ENCODE measurements at regions not wholly inside any gene's neighbourhood (a gene's known extent, or its start where the extent isn't known, plus 50 kb on each side); places are given as distances from the start of the nearest gene placed in this dataset.

DNA sequence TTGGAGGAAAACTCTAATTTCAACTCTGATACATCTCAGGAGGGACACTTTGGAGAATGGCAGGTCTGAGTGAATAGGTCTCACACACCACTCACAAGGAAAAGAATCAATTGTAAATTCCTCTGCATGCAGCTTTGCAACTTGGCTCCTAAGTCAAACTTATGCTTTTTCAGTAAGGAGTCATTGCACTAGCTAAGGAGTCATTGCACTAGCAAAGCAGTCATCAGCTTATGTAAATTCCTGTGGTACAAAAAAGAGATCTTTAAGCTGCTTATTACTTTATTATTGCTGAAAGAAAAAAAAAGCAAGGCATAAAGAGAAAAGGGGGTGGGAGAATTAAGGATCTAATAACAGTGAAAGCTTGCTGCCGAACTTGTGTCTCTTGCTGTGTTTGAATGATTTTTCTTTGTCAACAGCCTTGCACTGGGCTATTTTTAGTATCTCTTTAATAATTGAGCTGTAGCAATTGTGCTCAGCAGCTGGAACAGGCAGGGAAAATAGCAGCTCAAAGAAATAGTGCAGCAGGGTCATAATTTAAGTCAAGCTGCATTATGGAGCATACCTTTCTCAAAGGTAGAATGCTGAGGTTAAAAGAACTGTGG is 154.3 kb upstream of the ARPP21 start:
- DNase-seq: no peak
- Histone ChIP-seq H3K9me3 (no peaks in the 10 kb centered on the region), H3K4me1 (no peaks in the 10 kb centered on the region), H3K4me3 (no peak overlapping the region), H3K27me3 (no peaks in the 10 kb centered on the region), H3K36me3 (no peaks in the 10 kb centered on the region), H3K27ac (no peak overlapping the region)
- intact Hi-C loops (cut with DNase I): no loop called here
- WGBS, 2 donors: 38 to 52% methylated on average over 1 of the region's 1 CpG
- TF ChIP-seq, protein P1, sequence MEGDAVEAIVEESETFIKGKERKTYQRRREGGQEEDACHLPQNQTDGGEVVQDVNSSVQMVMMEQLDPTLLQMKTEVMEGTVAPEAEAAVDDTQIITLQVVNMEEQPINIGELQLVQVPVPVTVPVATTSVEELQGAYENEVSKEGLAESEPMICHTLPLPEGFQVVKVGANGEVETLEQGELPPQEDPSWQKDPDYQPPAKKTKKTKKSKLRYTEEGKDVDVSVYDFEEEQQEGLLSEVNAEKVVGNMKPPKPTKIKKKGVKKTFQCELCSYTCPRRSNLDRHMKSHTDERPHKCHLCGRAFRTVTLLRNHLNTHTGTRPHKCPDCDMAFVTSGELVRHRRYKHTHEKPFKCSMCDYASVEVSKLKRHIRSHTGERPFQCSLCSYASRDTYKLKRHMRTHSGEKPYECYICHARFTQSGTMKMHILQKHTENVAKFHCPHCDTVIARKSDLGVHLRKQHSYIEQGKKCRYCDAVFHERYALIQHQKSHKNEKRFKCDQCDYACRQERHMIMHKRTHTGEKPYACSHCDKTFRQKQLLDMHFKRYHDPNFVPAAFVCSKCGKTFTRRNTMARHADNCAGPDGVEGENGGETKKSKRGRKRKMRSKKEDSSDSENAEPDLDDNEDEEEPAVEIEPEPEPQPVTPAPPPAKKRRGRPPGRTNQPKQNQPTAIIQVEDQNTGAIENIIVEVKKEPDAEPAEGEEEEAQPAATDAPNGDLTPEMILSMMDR (IDR thresholded peaks at IDR 0.05): no peak
- TF ChIP-seq POLR2A (IDR thresholded peaks at IDR 0.05): no peak

DNA sequence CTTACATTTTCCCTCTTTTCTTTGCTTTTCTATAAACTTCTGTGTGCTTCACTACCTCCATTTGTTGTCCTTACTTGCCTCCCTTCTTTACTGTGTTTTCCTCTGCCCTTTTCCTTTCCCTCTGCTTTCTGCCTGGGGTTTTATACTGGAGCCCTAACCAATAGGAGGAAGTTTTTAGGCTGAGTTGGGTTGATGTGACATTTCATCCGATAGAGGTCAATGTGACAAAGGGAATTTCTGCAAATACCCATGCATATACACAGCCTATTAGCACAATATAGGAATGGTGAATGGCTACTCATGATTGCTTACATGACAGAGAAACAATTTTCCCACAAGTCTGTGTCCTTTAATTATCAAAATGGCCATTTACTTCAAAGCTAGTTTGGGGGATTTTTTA is 153.0 kb upstream of the ARPP21 start:
- no peak for TF ChIP-seq POLR2A (IDR thresholded peaks at IDR 0.05)
- TF ChIP-seq, protein P1 (IDR thresholded peaks at IDR 0.05): no peak
- 25 to 38% methylated on average over 1 of the region's 1 CpG for WGBS, 2 donors
- DNase-seq: no peak
- Histone ChIP-seq H3K9me3 (no peaks in the 10 kb centered on the region), H3K27me3 (no peaks in the 10 kb centered on the region), H3K4me1 (no peaks in the 10 kb centered on the region), H3K36me3 (no peaks in the 10 kb centered on the region), H3K4me3 (no peak overlapping the region), H3K27ac (no peak overlapping the region)
- intact Hi-C loops (cut with DNase I): no loop called here

DNA sequence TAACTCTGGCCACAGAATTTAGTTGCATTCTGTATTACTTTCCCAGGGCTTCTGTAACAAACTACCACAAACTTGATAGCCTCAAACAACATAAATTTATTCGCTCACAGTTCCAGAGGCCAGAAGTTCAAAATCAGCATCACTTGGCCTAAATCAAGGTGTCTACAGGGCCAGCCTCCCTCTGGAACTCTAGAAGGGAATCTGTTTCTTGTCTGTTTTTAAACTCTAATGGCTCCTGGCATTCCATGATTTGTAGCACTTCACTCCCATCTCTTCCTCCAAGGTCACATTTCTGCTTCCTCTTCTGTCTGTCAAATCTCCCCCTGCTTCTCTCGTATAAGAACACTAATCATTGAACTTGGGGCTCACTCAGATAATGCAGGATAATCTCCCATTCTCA is 151.9 kb upstream of the ARPP21 start:
- no peaks in the 10 kb centered on the region for H3K36me3 ChIP-seq
- H3K27me3 ChIP-seq: no peaks in the 10 kb centered on the region
- no peak overlapping the region for H3K27ac ChIP-seq
- TF ChIP-seq, protein P1 (IDR thresholded peaks at IDR 0.05): no peak
- no peak for TF ChIP-seq POLR2A (IDR thresholded peaks at IDR 0.05)
- H3K4me3 ChIP-seq: no peak overlapping the region
- no peaks in the 10 kb centered on the region for H3K9me3 ChIP-seq
- 56 to 73% methylated on average over 2 of the region's 2 CpGs for WGBS, 2 donors
- H3K4me1 ChIP-seq: no peaks in the 10 kb centered on the region
- intact Hi-C loops (cut with DNase I): no loop called here
- no peak for DNase-seq

DNA sequence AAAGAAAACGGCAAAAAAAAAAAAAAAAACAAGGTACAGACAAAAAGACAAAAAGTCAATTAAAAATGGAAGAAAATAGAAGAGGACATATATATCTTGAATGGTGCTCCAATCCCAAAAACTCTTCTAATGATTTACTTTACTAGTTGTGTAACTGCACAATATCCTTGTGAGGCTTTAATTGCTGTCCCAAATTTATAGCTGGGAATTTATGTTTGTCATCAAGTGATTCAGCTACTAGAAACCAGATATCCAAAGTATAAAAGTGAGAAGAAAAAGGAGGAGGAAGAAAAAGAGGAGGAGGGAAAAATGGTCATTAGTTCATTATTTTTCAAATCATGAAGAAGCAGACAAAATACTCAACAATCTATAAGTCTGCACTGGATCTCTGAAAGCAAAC is 150.8 kb upstream of the ARPP21 start:
- 36 to 83% methylated on average over 1 of the region's 1 CpG for WGBS, 2 donors
- TF ChIP-seq POLR2A (IDR thresholded peaks at IDR 0.05): no peak
- TF ChIP-seq, protein P1 (IDR thresholded peaks at IDR 0.05): no peak

DNA sequence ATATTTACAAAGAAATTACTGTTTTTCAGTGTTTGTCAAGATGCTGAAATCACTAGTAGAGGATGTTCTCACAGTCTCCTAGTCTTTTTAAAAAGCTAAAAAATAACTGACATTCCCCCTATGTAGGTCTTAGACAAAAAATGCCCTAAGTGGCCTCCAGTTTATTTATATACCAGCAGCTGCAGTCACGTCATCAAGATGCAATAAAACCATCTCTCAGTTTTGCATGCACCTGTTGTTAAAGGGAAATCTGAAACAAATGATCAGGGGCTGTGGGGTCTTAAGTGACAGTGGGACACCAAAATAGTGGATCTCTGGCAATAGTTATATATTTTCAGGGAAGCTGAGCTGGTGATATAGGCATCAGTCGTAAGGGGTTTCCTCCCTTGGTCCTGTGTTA is 146.5 kb upstream of the ARPP21 start:
- H3K4me3 ChIP-seq: no peak overlapping the region
- no peak overlapping the region for H3K27ac ChIP-seq
- TF ChIP-seq, protein P1 (IDR thresholded peaks at IDR 0.05): no peak
- H3K27me3 ChIP-seq: no peaks in the 10 kb centered on the region
- 59 to 67% methylated on average over 2 of the region's 2 CpGs for WGBS, 2 donors
- H3K9me3 ChIP-seq: no peaks in the 10 kb centered on the region
- no peaks in the 10 kb centered on the region for H3K36me3 ChIP-seq
- H3K4me1 ChIP-seq: no peaks in the 10 kb centered on the region
- DNase-seq: no peak
- intact Hi-C loops (cut with DNase I): no loop called here

More for the DNA sequence above, 150.8 kb upstream of the ARPP21 start:
- no peak overlapping the region for H3K4me3 ChIP-seq
- H3K27ac ChIP-seq: no peak overlapping the region
- intact Hi-C loops (cut with DNase I): no loop called here
- H3K36me3 ChIP-seq: no peaks in the 10 kb centered on the region
- no peaks in the 10 kb centered on the region for H3K9me3 ChIP-seq
- no peaks in the 10 kb centered on the region for H3K27me3 ChIP-seq
- no peak for DNase-seq
- H3K4me1 ChIP-seq: no peaks in the 10 kb centered on the region

Measured in esophagus squamous epithelium (tissue), 5 donors.